ENCODE measurements at regions not wholly inside any gene's neighbourhood (a gene's known extent, or its start where the extent isn't known, plus 50 kb on each side); places are given as distances from the start of the nearest gene placed in this dataset.

GRCh38 chr12:89289720-89290119 is 62.6 kb downstream of the DUSP6 start:
- Mint-ChIP-seq H3K27me3 (peaks cover 2% of the 10 kb centered on the region), H3K27ac (no peak overlapping the region), H3K4me1 (ENCODE audit: unreplicated experiment) (peaks cover 4% of the 10 kb centered on the region), H3K9me3 (peaks cover under 1% of the 10 kb centered on the region), H3K4me3 (no peak overlapping the region), H3K36me3 (no peaks in the 10 kb centered on the region)
- no peak for DNase-seq (ENCODE audit: extremely low spot score, unreplicated experiment)
- no peak for TF ChIP-seq CTCF (conservative IDR thresholded peaks at IDR 0.05)

- DNase-seq (ENCODE audit: extremely low spot score, unreplicated experiment), result no peak
- Mint-ChIP-seq H3K9me3 (no peaks in the 10 kb centered on the region), H3K27ac (no peak overlapping the region), H3K4me1 (ENCODE audit: unreplicated experiment) (peaks cover 4% of the 10 kb centered on the region), H3K27me3 (peaks cover 4% of the 10 kb centered on the region), H3K4me3 (no peak overlapping the region), H3K36me3 (no peaks in the 10 kb centered on the region)
- no peak for TF ChIP-seq CTCF (conservative IDR thresholded peaks at IDR 0.05)
Measured at GRCh38 chr12:89288959-89289358, 63.3 kb downstream of the DUSP6 start.

GRCh38 chr12:89286501-89286900 is 65.8 kb downstream of the DUSP6 start:
- Mint-ChIP-seq H3K4me1 (ENCODE audit: unreplicated experiment) (peaks cover 1% of the 10 kb centered on the region), H3K36me3 (no peaks in the 10 kb centered on the region), H3K27me3 (peaks cover 7% of the 10 kb centered on the region), H3K4me3 (no peak overlapping the region), H3K9me3 (peaks cover 4% of the 10 kb centered on the region), H3K27ac (no peak overlapping the region)
- no peak for DNase-seq (ENCODE audit: extremely low spot score, unreplicated experiment)
- TF ChIP-seq CTCF (conservative IDR thresholded peaks at IDR 0.05), result no peak

- TF ChIP-seq CTCF (conservative IDR thresholded peaks at IDR 0.05), result no peak
- peaks cover 15% of the 10 kb centered on the region for H3K27me3 Mint-ChIP-seq
- H3K9me3 Mint-ChIP-seq, result peaks cover 8% of the 10 kb centered on the region
- no peak for DNase-seq (ENCODE audit: extremely low spot score, unreplicated experiment)
- H3K36me3 Mint-ChIP-seq, result no peaks in the 10 kb centered on the region
- no peak overlapping the region for H3K4me3 Mint-ChIP-seq
- no peak overlapping the region for H3K27ac Mint-ChIP-seq
- peaks cover 10% of the 10 kb centered on the region for H3K4me1 Mint-ChIP-seq (ENCODE audit: unreplicated experiment)
Measured at GRCh38 chr12:89281539-89281867, 70.8 kb downstream of the DUSP6 start.

GRCh38 chr12:89280833-89281538 is 71.3 kb downstream of the DUSP6 start:
- Mint-ChIP-seq H3K9me3 (peaks cover 8% of the 10 kb centered on the region), H3K27me3 (peaks cover 15% of the 10 kb centered on the region), H3K4me3 (no peak overlapping the region), H3K4me1 (ENCODE audit: unreplicated experiment) (peaks cover 10% of the 10 kb centered on the region), H3K36me3 (no peaks in the 10 kb centered on the region), H3K27ac (no peak overlapping the region)
- no peak for TF ChIP-seq CTCF (conservative IDR thresholded peaks at IDR 0.05)
- no peak for DNase-seq (ENCODE audit: extremely low spot score, unreplicated experiment)

GRCh38 chr12:89279499-89279898 is 72.8 kb downstream of the DUSP6 start:
- H3K27ac Mint-ChIP-seq, result no peak overlapping the region
- no peak overlapping the region for H3K4me3 Mint-ChIP-seq
- H3K27me3 Mint-ChIP-seq, result peaks cover 12% of the 10 kb centered on the region
- peaks cover 8% of the 10 kb centered on the region for H3K9me3 Mint-ChIP-seq
- TF ChIP-seq CTCF (conservative IDR thresholded peaks at IDR 0.05), result no peak
- no peak for DNase-seq (ENCODE audit: extremely low spot score, unreplicated experiment)
- no peaks in the 10 kb centered on the region for H3K36me3 Mint-ChIP-seq
- H3K4me1 Mint-ChIP-seq (ENCODE audit: unreplicated experiment), result peaks cover 10% of the 10 kb centered on the region
